Panc1 (cell line): ENCODE measurements at regions not wholly inside any gene's neighbourhood (a gene's known extent, or its start where the extent isn't known, plus 50 kb on each side); places are given as distances from the start of the nearest gene placed in this dataset.

Experiments used
- POLR2AphosphoS5 ChIP-seq: IDR thresholded peaks from 2 replicates; pipeline ENCODE4 v1.6.1; 2012; ENCODE audit warnings: mild to moderate bottlenecking, low read depth, low read length, moderate library complexity
- REST ChIP-seq, 2 experiments: IDR thresholded peaks; 2 replicates each; pipeline ENCODE4 v1.6.1; 2011 to 2012; ENCODE audit warnings: low read depth in 2 of 2, control low read depth in 1 of 2, low read length in 1 of 2, mild to moderate bottlenecking in 1 of 2, moderate library complexity in 1 of 2; ENCODE audit not compliant: insufficient read depth in 1 of 2
- SIN3A ChIP-seq: IDR thresholded peaks from 2 replicates; pipeline ENCODE4 v1.6.1; 2012; ENCODE audit warnings: low read depth, mild to moderate bottlenecking, low read length, moderate library complexity, borderline replicate concordance; ENCODE audit not compliant: insufficient read depth
- TCF7L2 ChIP-seq: IDR thresholded peaks from 2 replicates; pipeline ENCODE4 v1.6.1; 2011; ENCODE audit warnings: mild to moderate bottlenecking, low read depth, low read length, inconsistent platforms
- TF ChIP-seq, protein P1 (sequence below): fragments of 450-650 bp; IDR thresholded peaks from 2 replicates; pipeline ENCODE4 v1.5.1; 2017; ENCODE audit warnings: mild to moderate bottlenecking

DNA sequence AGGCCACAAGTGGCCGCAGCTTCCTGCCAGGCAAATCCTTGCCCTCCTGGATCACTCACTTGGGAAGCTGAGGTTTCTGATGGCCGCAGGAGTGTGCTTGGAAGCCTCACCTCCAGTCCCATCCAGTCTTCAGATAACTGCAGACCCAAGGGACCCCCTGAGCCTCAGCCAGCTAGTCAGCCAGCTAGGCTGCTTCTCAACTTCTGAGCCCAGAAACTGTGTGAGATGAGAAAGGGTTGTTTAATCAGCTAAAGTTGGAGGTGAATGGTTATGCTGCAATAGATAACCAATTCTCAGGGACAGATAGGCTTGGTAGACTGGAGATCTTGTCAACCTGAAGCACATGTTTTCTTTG is 96.9 kb downstream of the THBS2 start:
- TF ChIP-seq, protein P1, sequence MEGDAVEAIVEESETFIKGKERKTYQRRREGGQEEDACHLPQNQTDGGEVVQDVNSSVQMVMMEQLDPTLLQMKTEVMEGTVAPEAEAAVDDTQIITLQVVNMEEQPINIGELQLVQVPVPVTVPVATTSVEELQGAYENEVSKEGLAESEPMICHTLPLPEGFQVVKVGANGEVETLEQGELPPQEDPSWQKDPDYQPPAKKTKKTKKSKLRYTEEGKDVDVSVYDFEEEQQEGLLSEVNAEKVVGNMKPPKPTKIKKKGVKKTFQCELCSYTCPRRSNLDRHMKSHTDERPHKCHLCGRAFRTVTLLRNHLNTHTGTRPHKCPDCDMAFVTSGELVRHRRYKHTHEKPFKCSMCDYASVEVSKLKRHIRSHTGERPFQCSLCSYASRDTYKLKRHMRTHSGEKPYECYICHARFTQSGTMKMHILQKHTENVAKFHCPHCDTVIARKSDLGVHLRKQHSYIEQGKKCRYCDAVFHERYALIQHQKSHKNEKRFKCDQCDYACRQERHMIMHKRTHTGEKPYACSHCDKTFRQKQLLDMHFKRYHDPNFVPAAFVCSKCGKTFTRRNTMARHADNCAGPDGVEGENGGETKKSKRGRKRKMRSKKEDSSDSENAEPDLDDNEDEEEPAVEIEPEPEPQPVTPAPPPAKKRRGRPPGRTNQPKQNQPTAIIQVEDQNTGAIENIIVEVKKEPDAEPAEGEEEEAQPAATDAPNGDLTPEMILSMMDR: no peak
- TF ChIP-seq POLR2AphosphoS5 (no peak), REST (IDR thresholded peaks at IDR 0.05; ENCODE audit: insufficient read depth in 1 of 2, low read depth in 2 of 2, low read length in 1 of 2) (no peak), TCF7L2 (no peak), SIN3A (no peak)
